Ascending aorta (tissue), 2 donors: ENCODE measurements at regions not wholly inside any gene's neighbourhood (a gene's known extent, or its start where the extent isn't known, plus 50 kb on each side); places are given as distances from the start of the nearest gene placed in this dataset.
"Not testable (repeated sequence)": the region's sequence is repeated elsewhere in the genome, so short reads cannot be mapped to it uniquely, and the experiment has no call there.

Experiments
- DNase-seq, 2 donors: peaks; one replicate each; pipeline ENCODE4 v3.0.0-alpha.2; 2019; ENCODE audit warnings: low spot score in 2 of 2
- H3K27ac ChIP-seq, 2 donors: fragments of 200-600 bp; sonication (generic); one replicate each; pipeline ENCODE4 v1.5.1; 2016 to 2017; ENCODE audit warnings: mild to moderate bottlenecking in 1 of 2
- H3K27me3 ChIP-seq: fragments of 200-600 bp; sonication (generic); one replicate; pipeline ENCODE4 v1.5.1; 2017
- H3K36me3 ChIP-seq, 2 donors: fragments of 200-600 bp; sonication (generic); one replicate each; pipeline ENCODE4 v1.5.1; 2016
- H3K4me1 ChIP-seq, 2 donors: fragments of 200-600 bp; sonication (generic); one replicate each; pipeline ENCODE4 v1.5.1; 2016 to 2017; ENCODE audit warnings: mild to moderate bottlenecking in 1 of 2
- H3K4me3 ChIP-seq, 2 donors: fragments of 200-600 bp; sonication (generic); one replicate each; pipeline ENCODE4 v1.5.1; 2016 to 2017; ENCODE audit warnings: mild to moderate bottlenecking in 1 of 2
- H3K9me3 ChIP-seq, 2 donors: fragments of 200-600 bp; sonication (generic); one replicate each; pipeline ENCODE4 v1.5.1; 2016
- CTCF ChIP-seq, 3 experiments: fragments of 200-600 bp in 2 of 3; fragments of 450-650 bp in 1 of 3; sonication (generic) in 2 of 3; IDR thresholded peaks; one replicate each; pipeline ENCODE4 v1.5.1; 2016 to 2019; ENCODE audit warnings: antibody characterized with exemption in 3 of 3, mild to moderate bottlenecking in 1 of 3, moderate library complexity in 1 of 3
- intact Hi-C: fragments of 100-400 bp; cut with DNase I; formaldehyde crosslinking; loops from one replicate; pipeline ENCODE4 v1.15.1; 2023

GRCh38 chr13:55654243-55654642 lies 1486.5 kb upstream of the PRR20A start:
- H3K4me1 ChIP-seq, result no peaks in the 10 kb centered on the region
- DNase-seq, result no peak
- H3K4me3 ChIP-seq, result no peak overlapping the region
- H3K27ac ChIP-seq, result no peak overlapping the region
- no peak for TF ChIP-seq CTCF (IDR thresholded peaks at IDR 0.05)
- intact Hi-C loops, result no loop called here
- H3K36me3 ChIP-seq, result no peaks in the 10 kb centered on the region
- H3K9me3 ChIP-seq, result no peaks in the 10 kb centered on the region
- H3K27me3 ChIP-seq, result no peaks in the 10 kb centered on the region

DNA sequence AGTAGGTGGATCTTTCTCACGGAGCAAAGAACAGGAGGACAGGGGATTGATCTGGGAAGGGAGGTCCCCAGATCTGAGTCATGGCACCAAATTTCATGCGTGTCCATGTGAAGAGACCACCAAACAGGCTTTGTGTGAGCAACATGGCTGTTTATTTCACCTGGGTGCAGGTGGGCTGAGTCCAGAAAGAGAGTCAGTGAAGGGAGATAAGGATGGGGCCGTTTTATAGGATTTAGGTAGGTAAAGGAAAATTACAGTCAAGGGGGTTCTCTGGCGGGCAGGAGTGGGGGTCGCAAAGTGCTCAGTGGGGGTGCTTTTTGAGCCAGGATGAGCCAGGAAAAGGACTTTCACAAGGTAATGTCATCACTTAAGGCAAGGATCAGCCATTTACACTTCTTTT lies 1480.5 kb upstream of the PRR20A start:
- DNase-seq, H3K4me3 ChIP-seq, H3K27ac ChIP-seq, H3K27me3 ChIP-seq, H3K4me1 ChIP-seq, intact Hi-C loops, H3K9me3 ChIP-seq, H3K36me3 ChIP-seq: not testable (repeated sequence)

GRCh38 chr13:55660851-55661250 lies 1479.9 kb upstream of the PRR20A start:
- Histone ChIP-seq H3K27ac (no peak overlapping the region), H3K4me3 (no peak overlapping the region), H3K36me3 (no peaks in the 10 kb centered on the region), H3K9me3 (no peaks in the 10 kb centered on the region), H3K27me3 (no peaks in the 10 kb centered on the region), H3K4me1 (no peaks in the 10 kb centered on the region)
- intact Hi-C loops, result no loop called here
- TF ChIP-seq CTCF (IDR thresholded peaks at IDR 0.05), result no peak
- no peak for DNase-seq

DNA sequence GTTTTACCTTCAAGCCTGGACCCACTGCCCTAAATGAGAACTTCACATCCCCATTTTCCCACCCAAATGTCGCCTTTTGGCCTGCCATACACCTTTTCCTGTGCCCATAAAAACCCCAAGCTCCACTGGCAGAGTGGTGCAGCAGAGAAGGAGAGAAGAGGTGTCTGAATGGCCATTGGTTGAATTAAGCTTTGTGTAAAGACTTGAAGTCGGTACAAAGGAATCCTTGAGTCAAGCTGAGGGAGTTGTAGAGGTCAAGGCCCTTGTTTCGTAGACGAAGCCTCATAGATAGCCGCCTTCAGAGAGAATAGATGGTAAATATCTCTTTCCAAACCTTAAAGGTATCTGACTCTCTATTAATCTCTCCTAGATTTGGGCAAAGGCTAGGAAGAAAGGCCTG lies 1479.2 kb upstream of the PRR20A start:
- TF ChIP-seq CTCF (IDR thresholded peaks at IDR 0.05), result no peak
- intact Hi-C loops, result no loop called here
- Histone ChIP-seq H3K4me3 (no peak overlapping the region), H3K9me3 (no peaks in the 10 kb centered on the region), H3K36me3 (no peaks in the 10 kb centered on the region), H3K27me3 (no peaks in the 10 kb centered on the region), H3K27ac (no peak overlapping the region), H3K4me1 (no peaks in the 10 kb centered on the region)
- DNase-seq, result no peak

DNA sequence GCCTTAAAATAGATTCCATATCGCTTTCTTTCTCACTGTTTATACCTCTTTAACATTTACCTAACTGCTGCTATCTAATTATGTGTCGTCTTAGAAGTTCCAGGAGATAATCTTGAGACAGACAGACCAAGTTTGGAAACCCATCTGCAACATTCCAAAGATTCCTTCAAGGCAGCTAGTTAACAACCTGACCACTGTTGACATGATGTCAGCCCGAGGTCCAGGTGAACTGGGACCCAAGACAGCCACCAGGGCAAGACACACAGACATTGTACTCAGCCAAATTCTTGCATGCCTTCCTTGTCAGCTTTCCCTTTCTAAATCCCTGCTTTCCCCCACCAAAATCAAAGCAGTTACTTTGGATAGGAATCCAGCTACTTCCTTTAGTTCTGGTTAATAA lies 1476.5 kb upstream of the PRR20A start:
- no peak for TF ChIP-seq CTCF (IDR thresholded peaks at IDR 0.05)
- DNase-seq, result no peak
- H3K27ac ChIP-seq, result no peak overlapping the region
- intact Hi-C loops, result no loop called here
- no peaks in the 10 kb centered on the region for H3K27me3 ChIP-seq
- no peaks in the 10 kb centered on the region for H3K9me3 ChIP-seq
- H3K36me3 ChIP-seq, result no peaks in the 10 kb centered on the region
- H3K4me3 ChIP-seq, result no peak overlapping the region
- H3K4me1 ChIP-seq, result no peaks in the 10 kb centered on the region

DNA sequence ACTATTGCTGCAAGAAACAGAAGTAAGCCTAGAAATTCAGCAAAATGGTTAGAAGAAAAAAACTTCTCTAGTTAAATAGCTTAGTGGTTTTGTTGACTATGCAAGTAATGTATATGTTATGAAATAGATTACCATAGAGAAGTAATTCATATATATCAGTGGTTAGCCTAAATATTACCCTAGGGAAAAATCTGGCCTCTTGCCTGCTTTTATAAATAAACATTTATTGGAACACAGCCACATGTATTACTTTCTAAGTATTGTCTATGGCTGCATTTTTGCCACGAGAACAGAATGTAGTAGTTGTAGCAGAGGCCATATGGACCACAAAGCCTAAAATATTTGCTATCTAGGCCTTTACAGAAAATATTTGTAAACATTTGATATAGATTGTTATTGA lies 1471.7 kb upstream of the PRR20A start:
- intact Hi-C loops, result no loop called here
- Histone ChIP-seq H3K27ac (no peak overlapping the region), H3K4me3 (no peak overlapping the region), H3K9me3 (no peaks in the 10 kb centered on the region), H3K27me3 (no peaks in the 10 kb centered on the region), H3K36me3 (no peaks in the 10 kb centered on the region), H3K4me1 (no peaks in the 10 kb centered on the region)
- no peak for TF ChIP-seq CTCF (IDR thresholded peaks at IDR 0.05)
- DNase-seq, result no peak
